Upper lobe of left lung (tissue), 4 donors: ENCODE measurements at regions not wholly inside any gene's neighbourhood (a gene's known extent, or its start where the extent isn't known, plus 50 kb on each side); places are given as distances from the start of the nearest gene placed in this dataset.

Experiments
- EP300 ChIP-seq, 4 donors: sonication (generic); formaldehyde crosslinking; IDR thresholded peaks; one replicate each; pipeline ENCODE4 v1.5.1; 2017; ENCODE audit warnings: antibody characterized with exemption in 4 of 4, control low read depth in 2 of 4
- POLR2AphosphoS5 ChIP-seq, 2 donors: sonication (generic); formaldehyde crosslinking; IDR thresholded peaks; one replicate each; pipeline ENCODE4 v1.5.1; 2017; ENCODE audit warnings: antibody characterized with exemption in 2 of 2

GRCh38 chr3:55407426-55407820 lies 79.7 kb downstream of the WNT5A start:
- TF ChIP-seq POLR2AphosphoS5 (IDR thresholded peaks at IDR 0.05) (no peak), EP300 (IDR thresholded peaks at IDR 0.05) (no peak)
